Gastrocnemius medialis (tissue), 4 donors: ENCODE measurements at regions not wholly inside any gene's neighbourhood (a gene's known extent, or its start where the extent isn't known, plus 50 kb on each side); places are given as distances from the start of the nearest gene placed in this dataset.

Experiments
- ATAC-seq, 2 donors: fragments of 150-250 bp; one replicate each; pipeline ENCODE4 v1.9.1; 2016
- DNase-seq, 2 donors: peaks; one replicate each; pipeline ENCODE4 v3.0.0-alpha.2; 2019
- H3K27ac ChIP-seq, 4 donors: fragments of 200-600 bp; sonication (generic); 1 replicate in 1 of 4; 2 replicates in 3 of 4; pipeline ENCODE4 v1.5.1; 2016 to 2018; ENCODE audit warnings: mild to moderate bottlenecking in 2 of 4, moderate library complexity in 1 of 4
- H3K27me3 ChIP-seq, 3 donors: fragments of 200-600 bp; sonication (generic) in 2 of 3; 1 replicate in 1 of 3; 2 replicates in 2 of 3; pipeline versions ENCODE4 v1.5.1 to v1.6.0; 2016 to 2019; ENCODE audit warnings: mild to moderate bottlenecking in 1 of 3, moderate library complexity in 1 of 3
- H3K36me3 ChIP-seq, 2 donors: fragments of 200-600 bp; sonication (generic) in 1 of 2; one replicate each; pipeline ENCODE4 v1.5.1; 2017 to 2018
- H3K4me1 ChIP-seq, 2 donors: fragments of 200-600 bp; sonication (generic) in 1 of 2; one replicate each; pipeline ENCODE4 v1.5.1; 2016 to 2017; ENCODE audit warnings: mild to moderate bottlenecking in 2 of 2
- H3K4me3 ChIP-seq, 4 donors: fragments of 200-600 bp; sonication (generic) in 3 of 4; 1 replicate in 1 of 4; 2 replicates in 3 of 4; pipeline ENCODE4 v1.5.1; 2016 to 2019; ENCODE audit warnings: mild to moderate bottlenecking in 2 of 4
- H3K9me3 ChIP-seq, 3 donors: fragments of 200-600 bp; sonication (generic) in 2 of 3; 1 replicate in 1 of 3; 2 replicates in 2 of 3; pipeline ENCODE4 v1.5.1; 2016 to 2019
- CTCF ChIP-seq, 5 experiments: fragments of 450-650 bp in 3 of 5; fragments of 200-600 bp in 2 of 5; sonication (generic) in 2 of 5; IDR thresholded peaks in 4 of 5; conservative IDR thresholded peaks in 1 of 5; 1 replicate in 4 of 5; 2 replicates in 1 of 5; pipeline ENCODE4 v1.5.1; 2016 to 2019; ENCODE audit warnings: antibody characterized with exemption in 5 of 5, mild to moderate bottlenecking in 3 of 5, moderate library complexity in 3 of 5
- POLR2A ChIP-seq, 2 donors: fragments of 450-650 bp; IDR thresholded peaks; one replicate each; pipeline ENCODE4 v1.6.1; 2017; ENCODE audit warnings: antibody characterized with exemption in 2 of 2, mild to moderate bottlenecking in 2 of 2, moderate library complexity in 2 of 2
- in situ Hi-C, 4 donors: fragments of 200-750 bp; cut with MboI; loops; one replicate each; pipeline versions ENCODE4 v1.15.0 to v1.8.0; 2017; ENCODE audit warnings: low sequenced_read_pairs in 4 of 4
- intact Hi-C: fragments of 100-400 bp; cut with DNase I; formaldehyde crosslinking; loops from one replicate; pipeline ENCODE4 v1.15.1; 2023; ENCODE audit warnings: low total_unique reads

GRCh38 chr10:8398771-8399170 is 344.3 kb downstream of the GATA3 start:
- no peak for TF ChIP-seq CTCF (IDR thresholded peaks at IDR 0.05 in 4 of 5, conservative IDR thresholded peaks at IDR 0.05 in 1 of 5)
- TF ChIP-seq POLR2A (IDR thresholded peaks at IDR 0.05): no peak
- no peaks in the 10 kb centered on the region for H3K4me1 ChIP-seq
- H3K36me3 ChIP-seq: no peaks in the 10 kb centered on the region
- H3K4me3 ChIP-seq: no peak overlapping the region
- ATAC-seq (no peak), DNase-seq (no peak)
- no peaks in the 10 kb centered on the region for H3K27me3 ChIP-seq
- intact Hi-C loops: no loop called here
- H3K27ac ChIP-seq: no peak overlapping the region
- in situ Hi-C loops: no loop called here
- no peaks in the 10 kb centered on the region for H3K9me3 ChIP-seq

- Histone ChIP-seq H3K27ac (no peak overlapping the region), H3K9me3 (no peaks in the 10 kb centered on the region), H3K36me3 (no peaks in the 10 kb centered on the region), H3K4me3 (no peak overlapping the region), H3K27me3 (no peaks in the 10 kb centered on the region), H3K4me1 (no peaks in the 10 kb centered on the region)
- in situ Hi-C loops: no loop called here
- ATAC-seq (no peak), DNase-seq (no peak)
- intact Hi-C loops: no loop called here
- no peak for TF ChIP-seq CTCF (IDR thresholded peaks at IDR 0.05 in 4 of 5, conservative IDR thresholded peaks at IDR 0.05 in 1 of 5)
- TF ChIP-seq POLR2A (IDR thresholded peaks at IDR 0.05): no peak
These were observed 345.7 kb downstream of the GATA3 start for GRCh38 chr10:8400151-8400550.

- ATAC-seq: no peak
- Histone ChIP-seq H3K36me3 (no peaks in the 10 kb centered on the region), H3K4me3 (no peak overlapping the region), H3K27me3 (no peaks in the 10 kb centered on the region), H3K9me3 (no peaks in the 10 kb centered on the region), H3K4me1 (no peaks in the 10 kb centered on the region), H3K27ac (no peak overlapping the region)
- in situ Hi-C loops (no loop called here), intact Hi-C loops (no loop called here)
- TF ChIP-seq POLR2A (IDR thresholded peaks at IDR 0.05): no peak
- TF ChIP-seq CTCF (IDR thresholded peaks at IDR 0.05 in 4 of 5, conservative IDR thresholded peaks at IDR 0.05 in 1 of 5): no peak
- DNase-seq: no peak
These were observed 346.4 kb downstream of the GATA3 start for GRCh38 chr10:8400892-8401291.

GRCh38 chr10:8401531-8401930 is 347.0 kb downstream of the GATA3 start:
- no peak for TF ChIP-seq POLR2A (IDR thresholded peaks at IDR 0.05)
- no peak for TF ChIP-seq CTCF (IDR thresholded peaks at IDR 0.05 in 4 of 5, conservative IDR thresholded peaks at IDR 0.05 in 1 of 5)
- H3K27ac ChIP-seq: no peak overlapping the region
- intact Hi-C loops: no loop called here
- H3K4me3 ChIP-seq: no peak overlapping the region
- no peaks in the 10 kb centered on the region for H3K27me3 ChIP-seq
- H3K4me1 ChIP-seq: no peaks in the 10 kb centered on the region
- no peaks in the 10 kb centered on the region for H3K9me3 ChIP-seq
- in situ Hi-C loops: no loop called here
- no peaks in the 10 kb centered on the region for H3K36me3 ChIP-seq
- DNase-seq: no peak
- no peak for ATAC-seq

- Histone ChIP-seq H3K27me3 (no peaks in the 10 kb centered on the region), H3K4me1 (no peaks in the 10 kb centered on the region), H3K27ac (no peak overlapping the region), H3K36me3 (no peaks in the 10 kb centered on the region), H3K4me3 (no peak overlapping the region), H3K9me3 (no peaks in the 10 kb centered on the region)
- intact Hi-C loops: no loop called here
- ATAC-seq (no peak), DNase-seq (no peak)
- in situ Hi-C loops: no loop called here
- no peak for TF ChIP-seq POLR2A (IDR thresholded peaks at IDR 0.05)
- TF ChIP-seq CTCF (IDR thresholded peaks at IDR 0.05 in 4 of 5, conservative IDR thresholded peaks at IDR 0.05 in 1 of 5): no peak
These were observed 348.1 kb downstream of the GATA3 start for GRCh38 chr10:8402576-8402975.
